Endodermal cell (in vitro differentiated cells): ENCODE measurements at regions not wholly inside any gene's neighbourhood (a gene's known extent, or its start where the extent isn't known, plus 50 kb on each side); places are given as distances from the start of the nearest gene placed in this dataset.

ENCODE experiments used
- DNase-seq: peaks from one replicate; pipeline ENCODE4 v3.0.0-alpha.2; 2017
- H3K27ac ChIP-seq: 2 replicates; pipeline ENCODE4 v1.5.1; 2013; ENCODE audit warnings: mild to moderate bottlenecking, low read depth, low read length, moderate library complexity
- H3K27me3 ChIP-seq: 2 replicates; pipeline ENCODE4 v1.6.1; 2013; ENCODE audit warnings: mild to moderate bottlenecking, low read length, moderate library complexity; ENCODE audit not compliant: insufficient read depth, control insufficient read depth, poor library complexity, severe bottlenecking
- H3K36me3 ChIP-seq: 2 replicates; pipeline ENCODE4 v1.7.0; 2013; ENCODE audit warnings: mild to moderate bottlenecking, low read length, moderate library complexity; ENCODE audit not compliant: control insufficient read depth, insufficient read depth
- H3K4me1 ChIP-seq: one replicate; pipeline ENCODE4 v1.7.0; 2013; ENCODE audit warnings: low read length; ENCODE audit not compliant: control insufficient read depth, insufficient read depth
- H3K4me3 ChIP-seq: 2 replicates; pipeline ENCODE4 v1.5.1; 2013; ENCODE audit warnings: mild to moderate bottlenecking, low read length, moderate library complexity
- H3K9ac ChIP-seq: 2 replicates; pipeline ENCODE4 v1.6.1; 2013; ENCODE audit warnings: mild to moderate bottlenecking, low read length, moderate library complexity; ENCODE audit not compliant: poor library complexity, severe bottlenecking; ENCODE audit errors: extremely low read depth
- H3K9me3 ChIP-seq: 2 replicates; pipeline ENCODE4 v1.6.1; 2013; ENCODE audit warnings: mild to moderate bottlenecking, low read length, moderate library complexity; ENCODE audit not compliant: control insufficient read depth
- H3K27ac Mint-ChIP-seq: 2 replicates; pipeline ENCODE4 v1.8.0; 2020; ENCODE audit warnings: mixed read lengths
- H3K27me3 Mint-ChIP-seq: 2 replicates; pipeline ENCODE4 v1.8.0; 2021; ENCODE audit warnings: mild to moderate bottlenecking, mixed read lengths; ENCODE audit not compliant: insufficient read depth
- H3K36me3 Mint-ChIP-seq: 2 replicates; pipeline ENCODE4 v1.8.0; 2020; ENCODE audit warnings: low read depth, mixed read lengths
- H3K4me1 Mint-ChIP-seq: 2 replicates; pipeline ENCODE4 v1.8.0; 2020; ENCODE audit warnings: mixed read lengths
- H3K4me3 Mint-ChIP-seq: 2 replicates; pipeline ENCODE4 v1.8.0; 2020; ENCODE audit warnings: mild to moderate bottlenecking, moderate library complexity, mixed read lengths
- H3K9me3 Mint-ChIP-seq: 2 replicates; pipeline ENCODE4 v1.8.0; 2020; ENCODE audit warnings: mild to moderate bottlenecking, mixed read lengths
- CTCF ChIP-seq: fragments of 200-600 bp; sonication (generic); conservative IDR thresholded peaks from 2 replicates; pipeline ENCODE4 v1.5.0; 2021; ENCODE audit warnings: antibody characterized with exemption, mild to moderate bottlenecking
- WGBS, 2 experiments: methylation state at CpG; one replicate each; pipeline versions ENCODE4 v1.1.5 to v1.1.7; 2013; ENCODE audit warnings: missing lambda C conversion rate in 2 of 2, mixed read lengths in 1 of 2; ENCODE audit not compliant: insufficient coverage in 1 of 2, insufficient read length in 1 of 2; 5-methylcytosine and 5-hydroxymethylcytosine counted together

DNA sequence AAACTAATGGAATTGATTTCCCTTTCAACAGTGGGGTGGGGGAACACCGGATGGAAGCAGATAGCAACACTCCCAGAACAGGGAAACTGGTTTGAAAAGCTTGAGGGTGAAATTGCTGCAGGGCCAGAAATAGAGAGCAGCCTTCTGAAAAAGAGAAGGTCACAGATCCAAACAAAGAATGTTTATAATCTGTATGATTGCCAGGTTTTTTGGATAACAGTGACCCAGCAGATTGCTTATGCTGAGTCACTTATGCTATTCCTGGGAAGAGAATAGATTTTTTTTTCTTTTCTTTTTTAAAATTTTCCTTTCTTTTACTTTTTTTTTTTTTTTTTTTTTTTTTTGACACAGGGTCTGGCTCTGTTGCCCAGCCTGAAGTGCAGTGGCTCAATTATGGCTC lies 641.3 kb downstream of the KCNJ2 start:
- Mint-ChIP-seq H3K36me3 (no peaks in the 10 kb centered on the region), H3K9me3 (no peaks in the 10 kb centered on the region), H3K27ac (no peak overlapping the region), H3K4me3 (no peak overlapping the region), H3K27me3 (no peaks in the 10 kb centered on the region), H3K4me1 (no peaks in the 10 kb centered on the region)
- no peak for DNase-seq
- no peak overlapping the region for H3K4me3 ChIP-seq
- 100% methylated on average over 1 of the region's 1 CpG for WGBS, 2 experiments
- no peak for TF ChIP-seq CTCF
- H3K9ac ChIP-seq = no peak overlapping the region
- no peaks in the 10 kb centered on the region for H3K4me1 ChIP-seq
- no peaks in the 10 kb centered on the region for H3K27me3 ChIP-seq
- no peaks in the 10 kb centered on the region for H3K36me3 ChIP-seq
- no peaks in the 10 kb centered on the region for H3K9me3 ChIP-seq
- H3K27ac ChIP-seq = no peak overlapping the region

GRCh38 chr17:70813355-70813930 lies 644.1 kb downstream of the KCNJ2 start:
- Histone ChIP-seq H3K9me3 (no peaks in the 10 kb centered on the region), H3K9ac (no peak overlapping the region), H3K4me3 (no peak overlapping the region), H3K27me3 (no peaks in the 10 kb centered on the region), H3K27ac (no peak overlapping the region), H3K36me3 (no peaks in the 10 kb centered on the region), H3K4me1 (no peaks in the 10 kb centered on the region)
- Mint-ChIP-seq H3K36me3 (no peaks in the 10 kb centered on the region), H3K27ac (no peak overlapping the region), H3K4me1 (no peaks in the 10 kb centered on the region), H3K4me3 (no peak overlapping the region), H3K9me3 (peaks cover 4% of the 10 kb centered on the region), H3K27me3 (no peaks in the 10 kb centered on the region)
- no peak for TF ChIP-seq CTCF
- 93 to 97% methylated on average over 11 to 12 of the region's 12 CpGs for WGBS, 2 experiments
- DNase-seq = no peak

- 100% methylated on average over 1 of the region's 2 CpGs for WGBS, 2 experiments
- no peak overlapping the region for H3K4me3 Mint-ChIP-seq
- DNase-seq = no peak
- Histone ChIP-seq H3K27me3 (no peaks in the 10 kb centered on the region), H3K9me3 (no peaks in the 10 kb centered on the region), H3K4me3 (no peak overlapping the region), H3K36me3 (no peaks in the 10 kb centered on the region), H3K4me1 (no peaks in the 10 kb centered on the region), H3K9ac (no peak overlapping the region), H3K27ac (no peak overlapping the region)
- H3K27me3 Mint-ChIP-seq = no peaks in the 10 kb centered on the region
- H3K27ac Mint-ChIP-seq = no peak overlapping the region
- no peak for TF ChIP-seq CTCF
- H3K9me3 Mint-ChIP-seq = peaks cover 7% of the 10 kb centered on the region
- H3K4me1 Mint-ChIP-seq = no peaks in the 10 kb centered on the region
- no peaks in the 10 kb centered on the region for H3K36me3 Mint-ChIP-seq
Measured at GRCh38 chr17:70819183-70819582, 649.9 kb downstream of the KCNJ2 start.
